SU-DHL-6 (cell line): ENCODE measurements at regions not wholly inside any gene's neighbourhood (a gene's known extent, or its start where the extent isn't known, plus 50 kb on each side); places are given as distances from the start of the nearest gene placed in this dataset.
"Not testable (repeated sequence)": the region's sequence is repeated elsewhere in the genome, so short reads cannot be mapped to it uniquely, and the experiment has no call there.

Experiments used
- H2AFZ ChIP-seq: fragments of 200-600 bp; sonication (generic); 2 replicates; pipeline ENCODE4 v1.6.1; 2014; ENCODE audit warnings: low read depth, mild to moderate bottlenecking, moderate library complexity, mixed read lengths, antibody characterized with exemption, low read length; ENCODE audit not compliant: severe bottlenecking
- H3F3A ChIP-seq: fragments of 200-600 bp; shearing (Covaris generic); 2 replicates; pipeline ENCODE4 v1.6.0; 2016; ENCODE audit warnings: antibody characterized with exemption, mild to moderate bottlenecking; ENCODE audit not compliant: insufficient read depth
- H3K27ac ChIP-seq: fragments of 200-600 bp; sonication (generic); 2 replicates; pipeline ENCODE4 v1.5.1; 2016; ENCODE audit warnings: low read depth, mild to moderate bottlenecking, low read length, moderate library complexity, mixed read lengths
- H3K27me3 ChIP-seq: fragments of 200-600 bp; sonication (generic), shearing (Covaris generic); 2 replicates; pipeline ENCODE4 v1.6.0; 2014; ENCODE audit warnings: mild to moderate bottlenecking, low read length
- H3K36me3 ChIP-seq: fragments of 200-600 bp; sonication (generic); 2 replicates; pipeline ENCODE4 v1.6.1; 2014; ENCODE audit warnings: mild to moderate bottlenecking, low read length, mixed read lengths
- H3K4me2 ChIP-seq: fragments of 300-600, 200-600 bp; shearing (Covaris generic), sonication (generic); 2 replicates; pipeline ENCODE4 v1.6.0; 2014; ENCODE audit warnings: low read length, low read depth, mild to moderate bottlenecking; ENCODE audit not compliant: poor library complexity, severe bottlenecking
- H3K4me3 ChIP-seq: fragments of 200-600 bp; sonication (generic); 2 replicates; pipeline ENCODE4 v1.5.1; 2014; ENCODE audit warnings: antibody characterized with exemption, low read length, mild to moderate bottlenecking, mixed read lengths; ENCODE audit not compliant: insufficient read depth, poor library complexity, severe bottlenecking
- H3K79me2 ChIP-seq: fragments of 200-600 bp; sonication (generic); 2 replicates; pipeline ENCODE4 v1.6.1; 2014; ENCODE audit warnings: mild to moderate bottlenecking, low read length, moderate library complexity; ENCODE audit not compliant: insufficient read depth
- H3K9ac ChIP-seq: fragments of 200-600 bp; sonication (generic); 2 replicates; pipeline ENCODE4 v1.7.0; 2014; ENCODE audit warnings: mild to moderate bottlenecking, low read length
- H3K9me2 ChIP-seq: fragments of 200-600 bp; sonication (generic); replicated peaks from 2 replicates; pipeline ENCODE4 v1.6.1; 2014; ENCODE audit warnings: low read length; ENCODE audit not compliant: insufficient read depth
- H3K9me3 ChIP-seq: fragments of 200-600 bp; sonication (generic); 2 replicates; pipeline ENCODE4 v1.6.1; 2014; ENCODE audit warnings: low read length, mixed read lengths; ENCODE audit not compliant: insufficient read depth
- H4K20me1 ChIP-seq: fragments of 200-600 bp; sonication (generic); 2 replicates; pipeline ENCODE4 v1.6.1; 2014; ENCODE audit warnings: low read depth, mild to moderate bottlenecking, antibody characterized with exemption, low read length, moderate library complexity, mixed read lengths
- EZH2phosphoT487 ChIP-seq: fragments of 200-600 bp; sonication (generic), shearing (Covaris generic); conservative IDR thresholded peaks from 2 replicates; pipeline ENCODE4 v1.6.1; 2018; ENCODE audit warnings: mild to moderate bottlenecking, antibody characterized with exemption, low read length, moderate library complexity, mixed read lengths
- TF ChIP-seq, protein P1 (sequence below): fragments of 200-600 bp; sonication (generic); IDR thresholded peaks from one replicate; pipeline ENCODE4 v1.5.1; 2017; ENCODE audit warnings: antibody characterized with exemption, mild to moderate bottlenecking, low read length, moderate library complexity; ENCODE audit not compliant: insufficient read depth, poor library complexity, severe bottlenecking

GRCh38 chr13:27348461-27348860 lies 76.0 kb upstream of the GTF3A start:
- Histone ChIP-seq H3K9ac (no peak overlapping the region), H3K36me3 (no peaks in the 10 kb centered on the region), H3K9me3 (no peaks in the 10 kb centered on the region), H3K79me2 (no peaks in the 10 kb centered on the region), H3K9me2 (no peaks in the 10 kb centered on the region), H3K4me3 (no peak overlapping the region), H4K20me1 (no peaks in the 10 kb centered on the region), H3K4me2 (no peak overlapping the region), H3K27me3 (no peaks in the 10 kb centered on the region), H2AFZ (no peak overlapping the region), H3K27ac (no peak overlapping the region), H3F3A (no peaks in the 10 kb centered on the region)
- no peak for TF ChIP-seq EZH2phosphoT487
- TF ChIP-seq, protein P1, sequence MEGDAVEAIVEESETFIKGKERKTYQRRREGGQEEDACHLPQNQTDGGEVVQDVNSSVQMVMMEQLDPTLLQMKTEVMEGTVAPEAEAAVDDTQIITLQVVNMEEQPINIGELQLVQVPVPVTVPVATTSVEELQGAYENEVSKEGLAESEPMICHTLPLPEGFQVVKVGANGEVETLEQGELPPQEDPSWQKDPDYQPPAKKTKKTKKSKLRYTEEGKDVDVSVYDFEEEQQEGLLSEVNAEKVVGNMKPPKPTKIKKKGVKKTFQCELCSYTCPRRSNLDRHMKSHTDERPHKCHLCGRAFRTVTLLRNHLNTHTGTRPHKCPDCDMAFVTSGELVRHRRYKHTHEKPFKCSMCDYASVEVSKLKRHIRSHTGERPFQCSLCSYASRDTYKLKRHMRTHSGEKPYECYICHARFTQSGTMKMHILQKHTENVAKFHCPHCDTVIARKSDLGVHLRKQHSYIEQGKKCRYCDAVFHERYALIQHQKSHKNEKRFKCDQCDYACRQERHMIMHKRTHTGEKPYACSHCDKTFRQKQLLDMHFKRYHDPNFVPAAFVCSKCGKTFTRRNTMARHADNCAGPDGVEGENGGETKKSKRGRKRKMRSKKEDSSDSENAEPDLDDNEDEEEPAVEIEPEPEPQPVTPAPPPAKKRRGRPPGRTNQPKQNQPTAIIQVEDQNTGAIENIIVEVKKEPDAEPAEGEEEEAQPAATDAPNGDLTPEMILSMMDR: no peak

DNA sequence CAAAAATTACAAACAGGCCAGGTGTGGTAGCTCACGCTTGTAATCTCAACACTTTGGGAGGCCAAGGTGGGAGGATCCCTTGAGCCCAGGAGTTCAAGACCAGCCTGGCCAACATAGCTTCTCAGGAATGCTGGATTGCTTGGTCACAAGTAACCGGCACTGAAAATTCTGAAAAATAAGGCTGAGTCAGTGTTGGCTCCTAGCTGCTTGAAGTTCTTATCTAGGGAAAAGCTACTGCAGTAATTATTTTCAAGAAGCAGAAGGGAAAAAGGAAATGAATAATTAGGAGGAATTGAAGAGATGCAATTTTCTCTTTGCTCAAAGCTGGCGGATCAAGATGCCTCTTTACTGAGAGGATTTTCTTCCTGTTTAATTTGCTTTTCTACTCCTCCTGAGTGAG lies 75.0 kb upstream of the GTF3A start:
- TF ChIP-seq, protein P1: no peak
- TF ChIP-seq EZH2phosphoT487: no peak
- Histone ChIP-seq H3K36me3 (no peaks in the 10 kb centered on the region), H3K9me3 (no peaks in the 10 kb centered on the region), H3F3A (no peaks in the 10 kb centered on the region), H2AFZ (no peak overlapping the region), H4K20me1 (no peaks in the 10 kb centered on the region), H3K4me2 (no peak overlapping the region), H3K27ac (no peak overlapping the region), H3K79me2 (no peaks in the 10 kb centered on the region), H3K27me3 (no peaks in the 10 kb centered on the region), H3K9me2 (no peaks in the 10 kb centered on the region), H3K9ac (no peak overlapping the region), H3K4me3 (no peak overlapping the region)

- H3K27me3 ChIP-seq, H3K9ac ChIP-seq, H3K36me3 ChIP-seq, H3K27ac ChIP-seq, H3K9me3 ChIP-seq, H3K4me3 ChIP-seq, H3K4me2 ChIP-seq, H4K20me1 ChIP-seq, H2AFZ ChIP-seq, H3K79me2 ChIP-seq, H3F3A ChIP-seq, H3K9me2 ChIP-seq: not testable (repeated sequence)
These were observed 73.6 kb upstream of the GTF3A start for GRCh38 chr13:27350825-27351224.

DNA sequence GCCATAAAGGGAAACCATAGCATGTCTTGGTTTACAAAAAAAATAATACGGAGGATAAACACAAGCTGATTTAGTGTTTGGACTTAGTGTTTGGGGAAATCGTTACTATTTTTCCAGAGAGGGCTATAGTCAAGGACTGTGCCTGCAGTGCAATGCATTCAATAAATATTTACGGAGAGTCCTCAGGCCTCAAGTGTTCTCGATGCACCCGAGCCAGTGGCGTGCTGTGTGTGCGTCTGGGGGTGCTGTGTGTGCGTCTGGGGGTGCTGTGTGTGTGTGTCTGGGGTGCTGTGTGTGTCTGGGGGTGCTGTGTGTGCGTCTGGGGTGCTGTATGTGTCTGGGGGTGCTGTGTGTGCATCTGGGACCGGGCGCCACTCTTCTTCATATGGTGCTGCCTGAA lies 71.7 kb upstream of the GTF3A start:
- H3K9ac ChIP-seq: no peak overlapping the region

More for the DNA sequence above, 71.7 kb upstream of the GTF3A start:
- Histone ChIP-seq H3K4me3 (no peak overlapping the region), H3K4me2 (peak overlapping the region; percentile 30), H3K27ac (no peak overlapping the region), H2AFZ (no peak overlapping the region), H4K20me1 (no peaks in the 10 kb centered on the region), H3K27me3 (no peaks in the 10 kb centered on the region), H3K36me3 (no peaks in the 10 kb centered on the region), H3F3A (no peaks in the 10 kb centered on the region), H3K9me3 (no peaks in the 10 kb centered on the region), H3K9me2 (no peaks in the 10 kb centered on the region), H3K79me2 (no peaks in the 10 kb centered on the region)
- TF ChIP-seq, protein P1: no peak
